ENCODE measurements at regions not wholly inside any gene's neighbourhood (a gene's known extent, or its start where the extent isn't known, plus 50 kb on each side); places are given as distances from the start of the nearest gene placed in this dataset.

GRCh38 chr12:105729181-105729771 lies 398.8 kb downstream of the C12orf75 start:
- H3K4me3 Mint-ChIP-seq, result no peak overlapping the region
- H3K27me3 Mint-ChIP-seq, result peaks cover 0 to 17% (median 1%) of the 10 kb centered on the region in 5 donors
- H3K27ac Mint-ChIP-seq, result no peak overlapping the region
- POLR2A ChIA-PET, result no interaction called here
- DNase-seq, result no peak
- H3K36me3 Mint-ChIP-seq, result no peaks in the 10 kb centered on the region
- ATAC-seq, result no peak
- no peaks in the 10 kb centered on the region for H3K4me1 Mint-ChIP-seq
- H3K9me3 Mint-ChIP-seq, result no peaks in the 10 kb centered on the region

- Mint-ChIP-seq H3K9me3 (peaks cover 0 to 2% (median 0%) of the 10 kb centered on the region in 9 donors), H3K27me3 (peaks cover 0 to 18% (median 1%) of the 10 kb centered on the region in 5 donors), H3K4me3 (no peak overlapping the region), H3K4me1 (no peaks in the 10 kb centered on the region), H3K36me3 (no peaks in the 10 kb centered on the region), H3K27ac (no peak overlapping the region)
- POLR2A ChIA-PET, result no interaction called here
- no peak for ATAC-seq
- DNase-seq, result no peak
Measured at GRCh38 chr12:105729926-105730325, 399.4 kb downstream of the C12orf75 start.

GRCh38 chr12:105733579-105733978 lies 403.1 kb downstream of the C12orf75 start:
- H3K4me1 Mint-ChIP-seq, result no peaks in the 10 kb centered on the region
- H3K27ac Mint-ChIP-seq, result no peak overlapping the region
- peaks cover 0 to 32% (median 4%) of the 10 kb centered on the region in 5 donors for H3K27me3 Mint-ChIP-seq
- no peak for DNase-seq
- POLR2A ChIA-PET, result interaction anchor here (0.6 kb wide), 1 partner anchor 10 kb away, joined by 4 read pairs; no protein-coding TSS in a partner anchor
- no peak overlapping the region for H3K4me3 Mint-ChIP-seq
- ATAC-seq, result no peak
- no peaks in the 10 kb centered on the region for H3K36me3 Mint-ChIP-seq
- H3K9me3 Mint-ChIP-seq, result peaks cover 0 to 9% (median 0%) of the 10 kb centered on the region in 9 donors

GRCh38 chr12:105736498-105736897 lies 402.3 kb downstream of the NUAK1 start:
- DNase-seq, result no peak
- Mint-ChIP-seq H3K9me3 (peaks cover 0 to 9% (median 0%) of the 10 kb centered on the region in 9 donors), H3K27me3 (peaks cover 0 to 17% (median 4%) of the 10 kb centered on the region in 5 donors), H3K27ac (no peak overlapping the region), H3K36me3 (no peaks in the 10 kb centered on the region), H3K4me1 (no peaks in the 10 kb centered on the region), H3K4me3 (no peak overlapping the region)
- POLR2A ChIA-PET, result no interaction called here
- ATAC-seq, result no peak

GRCh38 chr12:105738051-105738450 lies 400.7 kb downstream of the NUAK1 start:
- Mint-ChIP-seq H3K4me3 (peak overlapping the region in 1 of 10 donors; percentile 46), H3K9me3 (peaks cover 0 to 9% (median 0%) of the 10 kb centered on the region in 9 donors), H3K4me1 (no peaks in the 10 kb centered on the region), H3K27me3 (peaks cover 0 to 25% (median 13%) of the 10 kb centered on the region in 5 donors), H3K27ac (peak overlapping the region in 1 of 10 donors; percentile 56), H3K36me3 (no peaks in the 10 kb centered on the region)
- no peak for DNase-seq
- ATAC-seq, result no peak
- POLR2A ChIA-PET, result no interaction called here

- Mint-ChIP-seq H3K4me1 (no peaks in the 10 kb centered on the region), H3K27ac (no peak overlapping the region), H3K4me3 (no peak overlapping the region), H3K9me3 (peaks cover 0 to 9% (median 0%) of the 10 kb centered on the region in 9 donors), H3K27me3 (peaks cover 0 to 27% (median 10%) of the 10 kb centered on the region in 5 donors), H3K36me3 (no peaks in the 10 kb centered on the region)
- POLR2A ChIA-PET, result no interaction called here
- no peak for DNase-seq
- no peak for ATAC-seq
Measured at GRCh38 chr12:105740369-105740768, 398.4 kb downstream of the NUAK1 start.

- DNase-seq (no peak), ATAC-seq (no peak)
- Mint-ChIP-seq H3K27me3 (peaks cover 0 to 24% (median 10%) of the 10 kb centered on the region in 5 donors), H3K36me3 (no peaks in the 10 kb centered on the region), H3K4me1 (no peaks in the 10 kb centered on the region), H3K4me3 (no peak overlapping the region), H3K27ac (no peak overlapping the region), H3K9me3 (peaks cover 0 to 2% (median 0%) of the 10 kb centered on the region in 9 donors)
- POLR2A ChIA-PET, result no interaction called here
Measured at GRCh38 chr12:105740970-105741725, 397.6 kb downstream of the NUAK1 start.

GRCh38 chr12:105741786-105742566 lies 396.8 kb downstream of the NUAK1 start:
- H3K36me3 Mint-ChIP-seq, result no peaks in the 10 kb centered on the region
- no peak overlapping the region for H3K4me3 Mint-ChIP-seq
- H3K27me3 Mint-ChIP-seq, result peaks cover 0 to 24% (median 10%) of the 10 kb centered on the region in 5 donors
- no peaks in the 10 kb centered on the region for H3K4me1 Mint-ChIP-seq
- ATAC-seq (no peak), DNase-seq (no peak)
- no peaks in the 10 kb centered on the region for H3K9me3 Mint-ChIP-seq
- POLR2A ChIA-PET, result no interaction called here
- no peak overlapping the region for H3K27ac Mint-ChIP-seq

GRCh38 chr12:105742567-105742874 lies 396.2 kb downstream of the NUAK1 start:
- ATAC-seq, result no peak

GRCh38 chr12:105744371-105745058 lies 394.2 kb downstream of the NUAK1 start:
- Mint-ChIP-seq H3K9me3 (no peaks in the 10 kb centered on the region), H3K27me3 (peaks cover 0 to 18% (median 10%) of the 10 kb centered on the region in 5 donors), H3K27ac (no peak overlapping the region), H3K4me3 (no peak overlapping the region), H3K36me3 (no peaks in the 10 kb centered on the region), H3K4me1 (no peaks in the 10 kb centered on the region)
- POLR2A ChIA-PET, result no interaction called here
- DNase-seq (no peak), ATAC-seq (no peak)

More at GRCh38 chr12:105742567-105742874, 396.2 kb downstream of the NUAK1 start:
- Mint-ChIP-seq H3K27ac (no peak overlapping the region), H3K9me3 (no peaks in the 10 kb centered on the region), H3K36me3 (no peaks in the 10 kb centered on the region), H3K4me1 (no peaks in the 10 kb centered on the region), H3K4me3 (no peak overlapping the region), H3K27me3 (peaks cover 0 to 20% (median 10%) of the 10 kb centered on the region in 5 donors)
- POLR2A ChIA-PET, result no interaction called here
- no peak for DNase-seq

- POLR2A ChIA-PET, result no interaction called here
- ATAC-seq (no peak), DNase-seq (no peak)
- Mint-ChIP-seq H3K9me3 (no peaks in the 10 kb centered on the region), H3K27ac (no peak overlapping the region), H3K4me1 (no peaks in the 10 kb centered on the region), H3K27me3 (peaks cover 0 to 18% (median 10%) of the 10 kb centered on the region in 5 donors), H3K36me3 (no peaks in the 10 kb centered on the region), H3K4me3 (no peak overlapping the region)
Measured at GRCh38 chr12:105745811-105746210, 392.9 kb downstream of the NUAK1 start.

- Mint-ChIP-seq H3K27me3 (peaks cover 0 to 3% (median 0%) of the 10 kb centered on the region in 5 donors), H3K4me3 (no peak overlapping the region), H3K4me1 (no peaks in the 10 kb centered on the region), H3K27ac (no peak overlapping the region), H3K9me3 (no peaks in the 10 kb centered on the region), H3K36me3 (no peaks in the 10 kb centered on the region)
- ATAC-seq (no peak), DNase-seq (no peak)
- POLR2A ChIA-PET, result no interaction called here
Measured at GRCh38 chr12:105748806-105749600, 389.8 kb downstream of the NUAK1 start.
